ENCODE measurements at regions not wholly inside any gene's neighbourhood (a gene's known extent, or its start where the extent isn't known, plus 50 kb on each side); places are given as distances from the start of the nearest gene placed in this dataset.
"Not testable (repeated sequence)": the region's sequence is repeated elsewhere in the genome, so short reads cannot be mapped to it uniquely, and the experiment has no call there.

DNA sequence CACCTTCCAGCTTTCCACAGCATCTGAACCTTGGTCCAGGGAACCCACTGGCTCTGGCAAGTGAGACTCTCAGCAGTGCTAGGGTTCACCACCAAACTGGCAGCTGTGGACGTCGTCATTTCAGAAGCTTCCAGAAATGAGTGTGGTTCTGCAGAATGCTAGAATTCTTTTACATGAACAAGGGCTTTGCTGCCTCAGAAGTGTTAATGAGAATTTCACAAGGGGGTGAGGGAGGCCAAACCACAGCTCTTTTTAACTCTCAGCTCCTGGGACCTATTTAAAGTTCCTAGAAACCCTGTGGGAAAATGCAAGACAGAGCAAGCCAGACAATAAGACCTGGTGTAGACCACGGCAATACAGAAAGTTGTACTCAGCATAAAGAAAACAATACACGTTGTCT lies 129.3 kb upstream of the BET1 start:
- Histone ChIP-seq H3K27me3 (ENCODE audit: insufficient read depth, low read length) (peaks cover 3% of the 10 kb centered on the region), H3K4me1 (ENCODE audit: insufficient read depth, low read length) (no peaks in the 10 kb centered on the region), H3K4me3 (ENCODE audit: low read length) (no peak overlapping the region), H3K9me3 (ENCODE audit: low read depth, low read length) (no peaks in the 10 kb centered on the region)

DNA sequence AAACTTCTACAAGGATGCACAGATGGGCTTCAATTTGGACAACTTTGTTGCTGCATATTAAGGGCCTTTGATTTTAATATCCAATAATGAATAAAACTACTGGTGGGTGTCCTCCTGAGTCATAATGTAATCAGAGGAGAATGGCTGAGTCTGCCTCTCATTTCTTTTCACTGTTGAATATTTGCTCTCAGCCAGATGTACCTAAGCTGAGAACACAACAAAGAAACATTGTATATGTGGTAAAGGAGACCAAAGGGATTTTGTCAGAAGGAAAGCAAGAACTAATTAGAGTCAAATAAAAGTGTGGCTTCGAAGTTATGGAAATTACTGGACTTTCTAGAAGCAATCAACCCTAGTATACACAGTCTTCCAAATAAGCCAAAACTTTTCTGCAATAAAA lies 131.0 kb upstream of the BET1 start:
- Histone ChIP-seq H3K4me1 (ENCODE audit: insufficient read depth, low read length) (no peaks in the 10 kb centered on the region), H3K9me3 (ENCODE audit: low read depth, low read length) (no peaks in the 10 kb centered on the region), H3K4me3 (ENCODE audit: low read length) (no peak overlapping the region), H3K27me3 (ENCODE audit: insufficient read depth, low read length) (peaks cover 3% of the 10 kb centered on the region)

DNA sequence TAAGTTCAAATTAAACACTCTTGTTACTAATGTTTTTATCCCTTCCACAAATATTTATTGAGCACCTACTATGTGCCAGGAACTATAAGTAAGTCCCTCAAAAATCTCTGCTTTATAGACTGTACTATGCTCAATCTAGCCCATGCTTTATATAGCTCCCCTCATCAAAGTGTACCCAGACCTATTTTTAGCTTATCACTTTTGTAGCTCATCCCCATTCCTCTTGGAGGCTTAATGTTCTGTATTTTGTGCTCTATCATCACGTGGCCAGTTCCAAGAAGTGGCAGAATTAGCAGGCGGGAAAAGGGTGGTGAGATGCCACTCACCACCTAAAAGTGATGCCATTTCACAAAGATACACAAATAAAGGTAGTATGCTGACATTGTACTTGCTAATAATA lies 138.1 kb upstream of the BET1 start:
- Histone ChIP-seq H3K27me3 (ENCODE audit: insufficient read depth, low read length) (no peaks in the 10 kb centered on the region), H3K4me1 (ENCODE audit: insufficient read depth, low read length) (no peaks in the 10 kb centered on the region), H3K9me3 (ENCODE audit: low read depth, low read length) (no peaks in the 10 kb centered on the region), H3K4me3 (ENCODE audit: low read length) (no peak overlapping the region)

DNA sequence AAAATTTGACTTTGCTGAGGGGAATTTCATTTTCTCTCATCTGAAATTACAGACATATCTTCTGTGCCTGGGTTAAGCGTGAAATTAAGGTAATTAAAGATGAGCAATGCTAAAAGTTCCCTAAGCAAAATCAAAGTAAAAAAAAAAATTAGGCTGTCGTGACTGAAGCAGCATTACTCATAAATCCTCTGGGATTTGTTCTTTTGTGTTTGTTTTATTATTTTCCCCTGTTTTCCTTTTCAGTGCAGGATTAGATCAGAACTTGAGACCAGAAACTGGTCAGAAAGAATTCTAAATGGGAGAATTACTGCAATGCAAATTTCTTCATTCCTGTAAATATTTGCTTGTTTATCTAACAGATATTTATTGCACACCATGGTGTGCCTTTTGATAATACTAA lies 141.4 kb upstream of the BET1 start:
- H3K27me3 ChIP-seq (ENCODE audit: insufficient read depth, low read length): no peaks in the 10 kb centered on the region
- no peaks in the 10 kb centered on the region for H3K9me3 ChIP-seq (ENCODE audit: low read depth, low read length)
- no peaks in the 10 kb centered on the region for H3K4me1 ChIP-seq (ENCODE audit: insufficient read depth, low read length)
- no peak overlapping the region for H3K4me3 ChIP-seq (ENCODE audit: low read length)

DNA sequence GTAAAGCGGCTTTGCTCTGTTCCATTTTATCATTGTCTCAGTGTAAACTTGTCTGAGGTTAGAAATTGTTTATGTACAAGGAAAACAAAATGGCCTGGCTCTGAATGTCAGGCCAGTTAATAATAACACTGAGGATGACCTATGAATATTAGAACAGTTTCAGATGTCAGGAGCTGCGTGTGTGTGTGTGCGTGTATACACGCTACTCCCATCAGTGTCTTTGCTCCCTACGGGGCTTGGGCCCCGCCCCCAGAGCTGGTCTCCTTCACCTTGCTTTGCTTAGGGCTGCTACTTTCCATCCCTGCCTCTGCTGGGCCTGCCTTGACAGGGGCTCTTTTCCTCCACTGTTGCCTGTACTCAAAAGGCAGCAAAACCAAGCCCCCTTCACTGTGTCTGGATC lies 142.3 kb upstream of the BET1 start:
- H3K9me3 ChIP-seq (ENCODE audit: low read depth, low read length): no peaks in the 10 kb centered on the region
- no peaks in the 10 kb centered on the region for H3K4me1 ChIP-seq (ENCODE audit: insufficient read depth, low read length)
- H3K4me3 ChIP-seq (ENCODE audit: low read length): no peak overlapping the region
- no peaks in the 10 kb centered on the region for H3K27me3 ChIP-seq (ENCODE audit: insufficient read depth, low read length)

DNA sequence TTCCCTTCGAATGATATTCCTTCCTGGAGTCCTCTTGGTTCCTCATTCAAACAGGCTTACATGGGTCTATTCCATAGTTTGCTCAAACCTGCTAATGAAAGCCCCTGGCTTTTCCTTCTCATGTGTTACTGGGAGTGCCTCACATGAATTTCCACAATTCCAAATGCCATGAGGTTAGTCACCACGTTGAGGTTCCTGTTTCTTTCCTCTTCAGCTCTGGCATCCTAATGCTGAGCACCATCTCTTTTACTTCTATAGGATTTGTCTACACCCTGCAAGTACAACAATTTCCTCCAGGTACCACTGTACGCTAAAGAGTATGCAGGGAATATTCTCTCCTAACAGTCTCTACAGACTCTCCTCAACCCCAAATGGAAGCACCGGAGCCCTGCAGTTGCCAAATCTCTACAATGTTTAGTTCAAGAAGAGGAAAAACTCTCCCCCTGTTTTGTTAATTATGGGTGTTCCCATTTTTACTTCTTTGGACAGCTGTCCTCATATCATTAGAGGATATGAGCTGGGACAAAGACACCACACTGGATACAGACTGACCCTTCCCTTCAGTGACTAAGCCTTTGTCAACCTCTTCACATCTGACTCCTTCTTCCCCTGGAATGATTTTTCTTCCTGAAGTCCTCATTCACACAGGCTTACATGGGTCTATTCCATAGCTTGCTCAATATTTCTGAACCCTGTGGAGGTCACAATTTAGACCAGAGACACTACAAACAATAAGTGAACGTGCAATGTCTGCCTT lies 145.8 kb upstream of the BET1 start:
- H3K9me3 ChIP-seq (ENCODE audit: low read depth, low read length): no peaks in the 10 kb centered on the region
- no peaks in the 10 kb centered on the region for H3K4me1 ChIP-seq (ENCODE audit: insufficient read depth, low read length)
- no peaks in the 10 kb centered on the region for H3K27me3 ChIP-seq (ENCODE audit: insufficient read depth, low read length)
- H3K4me3 ChIP-seq (ENCODE audit: low read length): no peak overlapping the region

DNA sequence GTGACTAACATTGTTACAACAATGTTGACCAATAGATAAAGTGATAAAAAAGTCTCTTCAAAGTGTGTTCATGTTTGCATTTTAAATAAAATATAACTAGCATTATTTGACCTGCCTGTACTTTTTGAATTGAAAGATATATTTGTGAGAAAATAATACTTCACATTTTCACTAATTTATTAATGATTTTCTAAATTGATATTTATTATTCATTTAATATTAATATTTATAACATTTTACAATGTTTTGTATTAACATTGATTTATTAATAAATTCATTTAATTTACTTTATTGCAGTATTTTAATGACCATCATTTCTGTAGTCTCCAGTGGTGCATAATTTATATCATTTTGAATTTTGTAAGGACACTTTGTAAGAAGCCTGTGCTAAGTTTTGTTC lies 150.0 kb upstream of the BET1 start:
- Histone ChIP-seq H3K4me1 (ENCODE audit: insufficient read depth, low read length) (peaks cover 5% of the 10 kb centered on the region), H3K27me3 (ENCODE audit: insufficient read depth, low read length) (no peaks in the 10 kb centered on the region), H3K9me3 (ENCODE audit: low read depth, low read length) (no peaks in the 10 kb centered on the region), H3K4me3 (ENCODE audit: low read length) (no peak overlapping the region)

DNA sequence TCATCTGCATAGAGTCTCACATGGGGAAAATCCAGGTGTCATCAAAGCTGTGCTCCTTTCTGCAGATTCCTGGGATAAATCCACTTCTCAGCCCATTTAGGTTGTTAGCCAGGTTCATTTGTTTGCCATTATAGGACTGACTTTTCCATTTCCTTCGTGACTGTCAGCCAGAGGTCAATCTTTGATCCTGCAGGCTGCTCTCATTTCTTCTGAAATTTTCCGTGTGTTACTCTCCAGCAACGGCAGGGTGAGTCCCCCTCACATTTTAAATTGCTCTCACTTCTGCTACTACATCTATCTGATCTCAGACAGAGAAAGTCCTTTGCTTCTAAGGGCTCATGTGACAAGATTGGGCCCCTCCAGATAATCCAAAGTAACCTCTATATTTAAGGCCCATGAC lies 150.7 kb upstream of the BET1 start:
- H3K4me3 ChIP-seq (ENCODE audit: low read length): no peak overlapping the region
- H3K27me3 ChIP-seq (ENCODE audit: insufficient read depth, low read length): no peaks in the 10 kb centered on the region
- H3K4me1 ChIP-seq (ENCODE audit: insufficient read depth, low read length): peaks cover 5% of the 10 kb centered on the region
- H3K9me3 ChIP-seq (ENCODE audit: low read depth, low read length): no peaks in the 10 kb centered on the region

DNA sequence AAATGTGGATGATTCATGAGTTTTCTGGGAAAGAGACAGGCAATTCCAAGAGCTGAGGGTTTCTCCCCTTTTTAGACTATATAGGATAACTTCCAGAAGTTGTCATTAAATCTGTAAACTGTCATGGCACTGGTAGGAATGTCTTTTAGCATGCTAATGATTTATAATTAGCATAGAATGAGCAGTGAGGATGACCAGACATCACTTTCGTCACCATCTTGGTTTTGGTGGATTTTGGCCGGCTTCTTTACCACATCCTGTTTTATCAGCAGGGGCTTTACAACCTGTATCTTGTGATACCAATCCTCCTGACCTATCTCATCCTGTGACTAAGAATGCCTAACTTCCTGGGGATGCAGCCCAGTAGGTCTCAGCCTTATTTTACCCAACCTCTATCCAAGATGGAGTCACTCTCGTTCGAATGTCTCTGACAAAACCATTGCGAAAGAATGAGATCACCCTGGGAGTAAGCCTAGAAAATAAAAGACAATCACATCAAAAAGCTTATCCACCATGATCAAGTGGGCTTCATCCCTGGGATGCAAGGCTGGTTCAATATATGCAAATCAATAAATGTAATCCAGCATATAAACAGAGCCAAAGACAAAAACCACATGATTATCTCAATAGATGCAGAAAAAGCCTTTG lies 153.6 kb upstream of the BET1 start:
- H3K9me3 ChIP-seq (ENCODE audit: low read depth, low read length); H3K4me3 ChIP-seq (ENCODE audit: low read length); H3K27me3 ChIP-seq (ENCODE audit: insufficient read depth, low read length): not testable (repeated sequence)
- H3K4me1 ChIP-seq (ENCODE audit: insufficient read depth, low read length): peaks cover 16% of the 10 kb centered on the region

DNA sequence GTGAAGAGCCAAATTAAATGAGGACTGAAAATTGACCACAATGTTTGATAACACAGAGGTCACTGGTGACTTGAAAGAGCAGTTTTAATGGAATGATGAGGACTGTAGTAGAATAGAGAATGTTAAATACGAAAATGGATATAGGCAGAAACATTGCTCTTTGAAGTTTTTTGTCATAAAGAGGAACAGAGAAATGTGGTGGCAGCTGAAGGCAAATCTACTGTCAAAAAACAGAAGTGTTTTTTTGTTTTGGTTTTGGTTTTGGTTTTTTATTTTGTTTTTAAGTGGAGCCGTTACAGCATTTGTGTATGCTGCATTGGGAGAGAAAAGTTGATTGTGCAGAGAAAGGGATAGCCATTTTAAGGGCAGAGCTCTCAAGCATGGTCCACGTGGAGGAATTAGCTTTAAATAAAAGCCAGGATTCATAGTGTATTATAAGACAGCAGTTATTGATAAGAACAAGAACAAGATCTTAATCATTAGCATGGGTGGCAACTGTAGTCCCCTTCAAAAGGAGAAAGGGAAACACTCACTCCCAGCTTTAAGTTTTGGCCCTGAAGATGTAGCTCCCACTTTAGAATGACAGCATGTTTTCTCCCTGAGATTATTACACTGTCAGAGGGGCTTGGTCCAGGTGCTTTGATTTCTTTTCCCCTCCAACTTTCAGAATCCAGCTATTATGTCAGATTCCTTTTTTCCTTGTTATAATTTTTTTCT lies 156.7 kb upstream of the BET1 start:
- Histone ChIP-seq H3K4me1 (ENCODE audit: insufficient read depth, low read length) (peaks cover 16% of the 10 kb centered on the region), H3K4me3 (ENCODE audit: low read length) (peak overlapping the region; percentile 37), H3K9me3 (ENCODE audit: low read depth, low read length) (no peaks in the 10 kb centered on the region), H3K27me3 (ENCODE audit: insufficient read depth, low read length) (no peaks in the 10 kb centered on the region)

DNA sequence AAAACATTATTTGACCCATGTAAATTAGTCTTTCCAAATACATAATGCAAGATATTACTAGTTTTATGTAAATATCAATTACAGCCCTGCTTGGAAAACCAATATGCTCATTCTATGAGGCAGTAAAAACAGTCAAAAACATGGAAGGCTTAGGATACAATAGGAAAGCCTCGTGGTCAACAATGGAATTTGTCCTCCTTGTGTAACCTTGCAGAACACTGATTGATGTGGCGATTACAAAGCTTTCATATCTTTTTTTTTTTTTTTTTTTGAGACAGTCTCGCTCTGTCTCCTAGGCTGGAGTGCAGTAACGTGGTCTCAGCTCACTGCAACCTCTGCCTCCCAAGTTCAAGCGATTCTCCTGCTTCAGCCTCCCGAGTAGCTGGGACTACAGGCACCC lies 157.3 kb upstream of the BET1 start:
- Histone ChIP-seq H3K27me3 (ENCODE audit: insufficient read depth, low read length) (no peaks in the 10 kb centered on the region), H3K4me3 (ENCODE audit: low read length) (no peak overlapping the region), H3K4me1 (ENCODE audit: insufficient read depth, low read length) (peaks cover 16% of the 10 kb centered on the region), H3K9me3 (ENCODE audit: low read depth, low read length) (no peaks in the 10 kb centered on the region)

DNA sequence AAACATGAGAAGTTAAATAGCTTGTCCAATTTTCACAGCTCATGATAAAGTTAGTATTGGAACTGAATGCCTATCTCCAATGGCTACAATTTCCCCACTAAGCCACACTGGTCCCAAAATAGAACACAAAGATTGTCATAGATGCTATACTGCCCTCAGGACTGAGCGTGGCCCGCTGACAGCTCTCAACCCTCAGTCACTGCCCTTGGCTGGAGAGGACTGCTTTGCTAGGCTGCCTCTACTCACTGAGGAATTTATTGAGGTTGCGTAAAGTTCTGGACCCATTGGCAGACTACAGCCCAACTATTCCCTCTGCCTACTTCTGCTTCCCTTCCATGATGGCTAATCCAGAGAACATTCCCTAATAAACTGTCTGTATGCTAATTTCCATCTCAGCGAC lies 165.5 kb upstream of the BET1 start:
- no peaks in the 10 kb centered on the region for H3K9me3 ChIP-seq (ENCODE audit: low read depth, low read length)
- no peaks in the 10 kb centered on the region for H3K4me1 ChIP-seq (ENCODE audit: insufficient read depth, low read length)
- no peaks in the 10 kb centered on the region for H3K27me3 ChIP-seq (ENCODE audit: insufficient read depth, low read length)
- no peak overlapping the region for H3K4me3 ChIP-seq (ENCODE audit: low read length)

DNA sequence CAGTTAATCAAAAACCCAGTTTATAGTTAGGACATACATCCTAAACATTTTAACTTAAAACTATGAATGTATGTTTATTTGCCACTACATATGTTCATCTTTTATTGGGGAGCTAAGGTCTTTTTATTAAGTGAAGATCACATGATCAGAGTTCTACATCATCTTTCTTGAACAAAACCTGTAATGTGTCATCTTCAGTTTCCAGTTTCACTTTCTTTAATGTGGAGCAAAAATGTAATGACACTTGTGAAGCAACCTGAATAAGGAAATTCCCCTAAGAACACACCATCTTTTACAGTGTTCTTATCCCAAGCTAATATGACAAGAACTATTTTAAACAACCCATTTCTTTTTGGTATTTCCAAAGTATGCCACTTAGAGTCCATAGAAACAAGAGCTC lies 166.7 kb upstream of the BET1 start:
- no peaks in the 10 kb centered on the region for H3K4me1 ChIP-seq (ENCODE audit: insufficient read depth, low read length)
- no peak overlapping the region for H3K4me3 ChIP-seq (ENCODE audit: low read length)

DNA sequence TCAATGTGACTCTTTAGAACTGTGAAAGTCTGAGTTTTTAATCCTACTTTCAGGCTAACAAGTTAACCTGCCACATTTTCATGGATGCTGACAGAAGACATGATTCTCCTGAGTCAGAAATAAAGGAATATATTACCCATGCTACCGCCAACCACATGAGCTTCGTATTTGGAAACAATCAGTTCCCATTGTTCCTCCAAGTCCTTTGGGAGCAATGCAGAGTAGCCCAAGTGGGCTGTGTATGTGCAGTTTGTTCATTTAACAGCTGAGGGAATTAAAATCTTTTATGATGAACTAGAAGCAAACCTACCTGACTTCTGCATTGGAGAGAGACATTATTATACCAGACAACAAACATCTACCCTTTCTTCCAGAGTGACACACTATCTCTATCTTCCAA lies 169.3 kb upstream of the BET1 start:
- Histone ChIP-seq H3K27me3 (ENCODE audit: insufficient read depth, low read length) (no peaks in the 10 kb centered on the region), H3K9me3 (ENCODE audit: low read depth, low read length) (no peaks in the 10 kb centered on the region), H3K4me3 (ENCODE audit: low read length) (no peak overlapping the region), H3K4me1 (ENCODE audit: insufficient read depth, low read length) (no peaks in the 10 kb centered on the region)

More for the DNA sequence above, 166.7 kb upstream of the BET1 start:
- no peaks in the 10 kb centered on the region for H3K27me3 ChIP-seq (ENCODE audit: insufficient read depth, low read length)
- H3K9me3 ChIP-seq (ENCODE audit: low read depth, low read length): no peaks in the 10 kb centered on the region

DNA sequence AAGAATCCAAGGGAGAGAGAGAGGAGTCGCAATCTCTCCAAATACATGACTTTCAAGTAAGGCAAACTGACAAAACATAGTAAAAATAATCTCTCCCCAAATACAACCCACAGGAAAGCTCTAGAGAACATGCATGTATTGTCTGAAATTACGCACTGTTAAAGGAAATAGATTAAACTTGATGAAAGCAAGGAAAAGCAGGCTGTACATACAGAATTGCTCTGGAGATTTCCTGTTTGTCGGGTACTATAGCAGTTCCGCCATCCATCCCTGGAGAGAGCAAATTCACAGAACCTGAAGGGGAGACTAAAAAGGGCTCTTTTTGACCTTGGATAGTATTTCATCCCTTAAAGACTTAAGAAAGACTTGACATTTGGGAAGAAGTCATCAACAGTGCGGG lies 170.2 kb upstream of the BET1 start:
- Histone ChIP-seq H3K4me1 (ENCODE audit: insufficient read depth, low read length) (no peaks in the 10 kb centered on the region), H3K4me3 (ENCODE audit: low read length) (no peak overlapping the region), H3K9me3 (ENCODE audit: low read depth, low read length) (no peaks in the 10 kb centered on the region), H3K27me3 (ENCODE audit: insufficient read depth, low read length) (no peaks in the 10 kb centered on the region)
